ENCODE measurements at regions not wholly inside any gene's neighbourhood (a gene's known extent, or its start where the extent isn't known, plus 50 kb on each side); places are given as distances from the start of the nearest gene placed in this dataset.

GRCh38 chr13:54165581-54166215 lies 1137.1 kb downstream of the OLFM4 start:
- TF ChIP-seq EZH2 (IDR thresholded peaks at IDR 0.05; ENCODE audit: insufficient read depth, low read length): no peak
- TF ChIP-seq, protein P1, sequence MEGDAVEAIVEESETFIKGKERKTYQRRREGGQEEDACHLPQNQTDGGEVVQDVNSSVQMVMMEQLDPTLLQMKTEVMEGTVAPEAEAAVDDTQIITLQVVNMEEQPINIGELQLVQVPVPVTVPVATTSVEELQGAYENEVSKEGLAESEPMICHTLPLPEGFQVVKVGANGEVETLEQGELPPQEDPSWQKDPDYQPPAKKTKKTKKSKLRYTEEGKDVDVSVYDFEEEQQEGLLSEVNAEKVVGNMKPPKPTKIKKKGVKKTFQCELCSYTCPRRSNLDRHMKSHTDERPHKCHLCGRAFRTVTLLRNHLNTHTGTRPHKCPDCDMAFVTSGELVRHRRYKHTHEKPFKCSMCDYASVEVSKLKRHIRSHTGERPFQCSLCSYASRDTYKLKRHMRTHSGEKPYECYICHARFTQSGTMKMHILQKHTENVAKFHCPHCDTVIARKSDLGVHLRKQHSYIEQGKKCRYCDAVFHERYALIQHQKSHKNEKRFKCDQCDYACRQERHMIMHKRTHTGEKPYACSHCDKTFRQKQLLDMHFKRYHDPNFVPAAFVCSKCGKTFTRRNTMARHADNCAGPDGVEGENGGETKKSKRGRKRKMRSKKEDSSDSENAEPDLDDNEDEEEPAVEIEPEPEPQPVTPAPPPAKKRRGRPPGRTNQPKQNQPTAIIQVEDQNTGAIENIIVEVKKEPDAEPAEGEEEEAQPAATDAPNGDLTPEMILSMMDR (IDR thresholded peaks at IDR 0.05; ENCODE audit: insufficient read depth, low read depth, low read length): no peak

Data from astrocyte (in vitro differentiated cells and primary cell).